Fibroblast of lung (primary cell): ENCODE measurements at regions not wholly inside any gene's neighbourhood (a gene's known extent, or its start where the extent isn't known, plus 50 kb on each side); places are given as distances from the start of the nearest gene placed in this dataset.

ENCODE experiments used
- EZH2 ChIP-seq: IDR thresholded peaks from 2 replicates; pipeline ENCODE4 v1.5.1; 2012; ENCODE audit warnings: low read length, control low read depth, mild to moderate bottlenecking; ENCODE audit errors: missing control alignments
- TF ChIP-seq, protein P1 (sequence below), 2 donors: IDR thresholded peaks in 1 of 2; conservative IDR thresholded peaks in 1 of 2; 1 replicate in 1 of 2; 2 replicates in 1 of 2; pipeline ENCODE4 v1.5.1; 2011 to 2012; ENCODE audit warnings: low read length in 2 of 2, control low read depth in 1 of 2, inconsistent platforms in 1 of 2, low read depth in 1 of 2, mild to moderate bottlenecking in 1 of 2

DNA sequence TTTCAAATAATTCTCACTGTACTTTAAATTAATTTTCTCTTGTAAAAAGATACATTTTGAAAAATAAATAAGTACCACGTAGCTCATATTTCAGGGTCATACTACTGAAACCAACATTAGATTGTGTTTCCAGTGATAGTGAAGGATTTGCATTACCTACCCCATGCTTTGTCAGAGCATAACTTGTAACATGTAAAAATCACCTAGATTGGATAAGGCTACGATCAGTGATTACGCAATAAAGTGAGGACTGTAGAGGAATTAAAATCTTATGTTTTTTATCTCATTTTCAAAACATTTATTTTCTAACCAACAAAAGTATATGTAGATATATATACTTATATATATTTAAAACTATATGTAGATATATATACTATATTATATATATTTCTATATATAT is 89.4 kb upstream of the VRK2 start:
- TF ChIP-seq, protein P1, sequence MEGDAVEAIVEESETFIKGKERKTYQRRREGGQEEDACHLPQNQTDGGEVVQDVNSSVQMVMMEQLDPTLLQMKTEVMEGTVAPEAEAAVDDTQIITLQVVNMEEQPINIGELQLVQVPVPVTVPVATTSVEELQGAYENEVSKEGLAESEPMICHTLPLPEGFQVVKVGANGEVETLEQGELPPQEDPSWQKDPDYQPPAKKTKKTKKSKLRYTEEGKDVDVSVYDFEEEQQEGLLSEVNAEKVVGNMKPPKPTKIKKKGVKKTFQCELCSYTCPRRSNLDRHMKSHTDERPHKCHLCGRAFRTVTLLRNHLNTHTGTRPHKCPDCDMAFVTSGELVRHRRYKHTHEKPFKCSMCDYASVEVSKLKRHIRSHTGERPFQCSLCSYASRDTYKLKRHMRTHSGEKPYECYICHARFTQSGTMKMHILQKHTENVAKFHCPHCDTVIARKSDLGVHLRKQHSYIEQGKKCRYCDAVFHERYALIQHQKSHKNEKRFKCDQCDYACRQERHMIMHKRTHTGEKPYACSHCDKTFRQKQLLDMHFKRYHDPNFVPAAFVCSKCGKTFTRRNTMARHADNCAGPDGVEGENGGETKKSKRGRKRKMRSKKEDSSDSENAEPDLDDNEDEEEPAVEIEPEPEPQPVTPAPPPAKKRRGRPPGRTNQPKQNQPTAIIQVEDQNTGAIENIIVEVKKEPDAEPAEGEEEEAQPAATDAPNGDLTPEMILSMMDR (conservative IDR thresholded peaks at IDR 0.05 in 1 of 2, IDR thresholded peaks at IDR 0.05 in 1 of 2; ENCODE audit: low read depth in 1 of 2, low read length in 2 of 2): no peak
- TF ChIP-seq EZH2: no peak
